Activated T-cell treated with anti-CD3 and anti-CD28 coated beads for 24 hours (primary cell): ENCODE measurements at regions not wholly inside any gene's neighbourhood (a gene's known extent, or its start where the extent isn't known, plus 50 kb on each side); places are given as distances from the start of the nearest gene placed in this dataset.

Experiments
- DNase-seq: peaks from one replicate; pipeline ENCODE4 v3.0.0-alpha.2; 2020; ENCODE audit warnings: low read depth

- DNase-seq: no peak
Observed at GRCh38 chr22:49195636-49196035, 632.0 kb downstream of the BRD1 start.

GRCh38 chr22:49193901-49194465, 633.7 kb downstream of the BRD1 start:
- no peak for DNase-seq

GRCh38 chr22:49193348-49193747, 634.3 kb downstream of the BRD1 start:
- DNase-seq: no peak

- DNase-seq: no peak
Observed at GRCh38 chr22:49192857-49193250, 634.8 kb downstream of the BRD1 start.

- DNase-seq: no peak
Observed at GRCh38 chr22:49192180-49192856, 635.4 kb downstream of the BRD1 start.

- no peak for DNase-seq
Observed at GRCh38 chr22:49191506-49191980, 636.1 kb downstream of the BRD1 start.

GRCh38 chr22:49190816-49191505, 636.7 kb downstream of the BRD1 start:
- no peak for DNase-seq

GRCh38 chr22:49189871-49190270, 637.8 kb downstream of the BRD1 start:
- no peak for DNase-seq

- DNase-seq: no peak
Observed at GRCh38 chr22:49188591-49188990, 639.1 kb downstream of the BRD1 start.

- DNase-seq: no peak
Observed at GRCh38 chr22:49188091-49188490, 639.6 kb downstream of the BRD1 start.

GRCh38 chr22:49186762-49187161, 640.9 kb downstream of the BRD1 start:
- DNase-seq: no peak

GRCh38 chr22:49186293-49186692, 641.4 kb downstream of the BRD1 start:
- no peak for DNase-seq

GRCh38 chr22:49185312-49185969, 642.2 kb downstream of the BRD1 start:
- DNase-seq: no peak

GRCh38 chr22:49184736-49185135, 642.9 kb downstream of the BRD1 start:
- DNase-seq: no peak

GRCh38 chr22:49183826-49184216, 643.9 kb downstream of the BRD1 start:
- no peak for DNase-seq

- DNase-seq: no peak
Observed at GRCh38 chr22:49183208-49183825, 644.4 kb downstream of the BRD1 start.

GRCh38 chr22:49182416-49182815, 645.3 kb downstream of the BRD1 start:
- no peak for DNase-seq

- no peak for DNase-seq
Observed at GRCh38 chr22:49181942-49182341, 645.7 kb downstream of the BRD1 start.

GRCh38 chr22:49181431-49181830, 646.2 kb downstream of the BRD1 start:
- DNase-seq: no peak

- no peak for DNase-seq
Observed at GRCh38 chr22:49180683-49181024, 647.0 kb downstream of the BRD1 start.

GRCh38 chr22:49179886-49180682, 647.6 kb downstream of the BRD1 start:
- DNase-seq: no peak

GRCh38 chr22:49179175-49179574, 648.5 kb downstream of the BRD1 start:
- no peak for DNase-seq
